ENCODE measurements at regions not wholly inside any gene's neighbourhood (a gene's known extent, or its start where the extent isn't known, plus 50 kb on each side); places are given as distances from the start of the nearest gene placed in this dataset.

DNA sequence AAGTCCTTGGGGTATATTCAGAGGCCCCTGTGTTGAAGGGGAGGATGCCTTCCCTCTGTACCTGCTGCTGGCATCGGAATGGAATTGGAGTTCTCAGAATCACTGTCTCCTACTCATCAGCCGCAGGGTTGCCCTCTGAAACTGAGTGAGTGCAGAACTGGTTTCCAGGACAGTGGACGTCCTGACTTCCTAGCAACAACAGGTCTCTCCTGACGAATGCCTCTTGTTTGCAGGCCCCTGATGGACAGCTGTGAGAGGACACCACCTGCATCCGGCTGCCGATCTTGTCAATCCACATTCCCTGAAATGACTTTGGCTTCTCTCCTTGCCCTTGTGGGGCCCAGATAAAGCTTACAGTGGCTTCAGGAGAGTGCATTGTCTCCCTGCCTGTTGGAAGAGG is 274.5 kb downstream of the NSG2 start:
- Mint-ChIP-seq H3K9me3 (no peaks in the 10 kb centered on the region), H3K27me3 (peaks cover 11% of the 10 kb centered on the region), H3K36me3 (no peaks in the 10 kb centered on the region), H3K27ac (no peak overlapping the region), H3K4me1 (peaks cover 2% of the 10 kb centered on the region), H3K4me3 (no peak overlapping the region)
- ATAC-seq (ENCODE audit: low read depth): no peak
- POLR2A ChIA-PET: no interaction called here
- no peak for DNase-seq

DNA sequence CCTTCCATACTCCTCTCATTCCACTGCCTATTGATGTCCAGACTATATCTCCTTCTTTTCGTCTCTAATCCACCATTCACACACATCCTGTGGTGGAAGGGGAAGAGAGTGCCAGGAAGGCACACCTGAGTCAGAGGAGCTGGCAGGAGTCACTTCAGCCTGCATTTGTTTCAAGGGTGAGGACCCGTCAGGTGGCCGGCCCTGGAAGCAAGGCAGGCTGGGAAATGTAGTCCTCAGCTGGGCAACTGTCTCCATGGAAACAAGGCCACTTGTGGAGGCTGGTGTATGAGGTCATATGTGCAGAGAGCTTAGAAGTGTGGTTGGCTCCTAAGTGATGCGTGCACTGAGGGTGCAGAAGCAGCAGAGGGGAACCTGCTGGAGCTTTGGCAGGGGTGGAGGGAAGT is 278.4 kb downstream of the NSG2 start:
- ATAC-seq (ENCODE audit: low read depth) (no peak), DNase-seq (no peak)
- POLR2A ChIA-PET: no interaction called here
- no peaks in the 10 kb centered on the region for H3K36me3 Mint-ChIP-seq
- peaks cover 2% of the 10 kb centered on the region for H3K4me1 Mint-ChIP-seq
- H3K27me3 Mint-ChIP-seq: peaks cover 4% of the 10 kb centered on the region
- no peak overlapping the region for H3K4me3 Mint-ChIP-seq
- no peaks in the 10 kb centered on the region for H3K9me3 Mint-ChIP-seq
- no peak overlapping the region for H3K27ac Mint-ChIP-seq

DNA sequence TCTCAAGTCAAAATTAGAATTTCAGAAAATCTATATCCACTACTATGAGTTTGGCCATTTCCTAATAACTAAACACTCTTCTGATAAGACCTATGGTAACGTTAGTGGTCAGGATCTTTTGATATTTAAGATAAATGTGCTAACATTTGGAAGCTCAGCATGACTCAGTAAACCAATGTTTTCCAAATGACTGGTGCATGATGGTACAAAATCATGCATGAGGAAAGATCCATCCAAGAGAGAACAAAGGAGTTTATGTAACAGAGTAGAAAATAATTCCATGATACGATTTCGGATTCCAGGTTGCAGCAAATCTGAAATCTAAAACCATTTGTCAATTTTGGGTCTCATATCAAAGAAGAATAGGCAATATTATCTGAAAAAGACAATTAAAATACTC is 279.2 kb downstream of the NSG2 start:
- peaks cover 2% of the 10 kb centered on the region for H3K4me1 Mint-ChIP-seq

DNA sequence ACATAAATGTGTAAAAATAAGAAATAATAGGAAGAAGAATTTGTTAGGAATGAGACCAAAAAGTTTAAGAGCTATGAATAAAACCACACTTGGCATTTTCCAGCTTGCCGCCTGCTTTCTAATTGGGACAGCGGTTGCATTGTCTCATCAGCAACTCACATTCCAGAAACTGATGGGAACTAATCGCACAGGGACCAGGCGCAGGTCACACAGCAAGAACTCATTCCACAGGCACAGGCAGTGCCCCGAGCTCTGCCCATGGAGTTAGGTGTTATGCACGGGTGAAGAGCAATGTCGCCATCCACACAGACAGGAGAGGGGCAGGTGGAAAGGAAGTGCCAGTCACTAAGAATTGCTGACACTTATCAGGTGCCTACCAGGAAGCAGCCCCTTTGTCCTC is 279.9 kb downstream of the NSG2 start:
- Mint-ChIP-seq H3K9me3 (no peaks in the 10 kb centered on the region), H3K36me3 (no peaks in the 10 kb centered on the region), H3K4me1 (peaks cover 2% of the 10 kb centered on the region), H3K4me3 (no peak overlapping the region), H3K27me3 (no peaks in the 10 kb centered on the region), H3K27ac (no peak overlapping the region)
- ATAC-seq (ENCODE audit: low read depth): no peak
- DNase-seq: no peak
- POLR2A ChIA-PET: no interaction called here

More for the DNA sequence above, 279.2 kb downstream of the NSG2 start:
- Mint-ChIP-seq H3K27ac (no peak overlapping the region), H3K27me3 (no peaks in the 10 kb centered on the region), H3K9me3 (no peaks in the 10 kb centered on the region), H3K36me3 (no peaks in the 10 kb centered on the region), H3K4me3 (no peak overlapping the region)
- POLR2A ChIA-PET: no interaction called here
- DNase-seq: no peak
- ATAC-seq (ENCODE audit: low read depth): no peak

DNA sequence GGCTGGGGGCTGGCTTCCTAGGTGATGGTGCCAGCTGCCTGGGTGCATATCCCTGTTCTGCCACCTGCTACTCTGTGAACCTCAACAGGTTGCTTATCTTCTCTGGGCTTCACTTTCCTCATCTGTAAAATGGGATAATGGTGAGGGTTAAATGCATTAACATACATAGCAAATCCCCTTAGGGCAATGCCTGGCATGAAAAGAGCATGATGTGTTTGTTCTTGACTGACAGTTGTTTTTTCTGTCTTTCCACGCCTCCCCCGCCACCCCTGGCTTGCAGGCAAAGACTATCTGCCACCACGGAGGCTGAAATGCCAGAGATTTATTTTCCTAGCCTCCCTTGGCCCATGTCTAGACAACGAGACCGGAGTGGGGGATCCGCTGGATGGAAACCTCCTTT is 280.5 kb downstream of the NSG2 start:
- ATAC-seq (ENCODE audit: low read depth) (no peak), DNase-seq (no peak)
- Mint-ChIP-seq H3K4me3 (no peak overlapping the region), H3K36me3 (no peaks in the 10 kb centered on the region), H3K27me3 (no peaks in the 10 kb centered on the region), H3K27ac (no peak overlapping the region), H3K9me3 (no peaks in the 10 kb centered on the region), H3K4me1 (peaks cover 2% of the 10 kb centered on the region)
- POLR2A ChIA-PET: no interaction called here

DNA sequence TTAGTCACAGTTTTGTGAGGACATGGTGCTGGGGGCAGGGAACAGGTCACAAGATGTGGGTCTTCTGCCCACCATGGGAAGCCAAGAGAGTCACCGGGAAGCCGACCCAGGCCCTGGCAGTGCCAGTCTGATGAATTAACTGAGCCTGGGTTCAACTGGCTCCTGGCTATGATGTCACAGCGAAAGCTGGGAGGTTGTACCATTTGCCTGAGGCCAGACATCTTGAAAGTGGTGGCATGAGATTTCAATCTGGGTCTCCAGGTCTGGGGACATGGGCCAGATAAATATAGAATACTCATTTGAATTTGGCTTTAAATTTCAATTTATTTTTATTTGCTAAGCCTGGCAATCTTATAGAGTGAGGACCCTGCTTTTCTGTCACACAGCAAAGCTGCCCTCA is 280.9 kb downstream of the NSG2 start:
- Mint-ChIP-seq H3K4me1 (peaks cover 2% of the 10 kb centered on the region), H3K27me3 (no peaks in the 10 kb centered on the region), H3K4me3 (no peak overlapping the region), H3K36me3 (no peaks in the 10 kb centered on the region), H3K27ac (no peak overlapping the region), H3K9me3 (no peaks in the 10 kb centered on the region)
- ATAC-seq (ENCODE audit: low read depth) (no peak), DNase-seq (no peak)
- POLR2A ChIA-PET: no interaction called here

DNA sequence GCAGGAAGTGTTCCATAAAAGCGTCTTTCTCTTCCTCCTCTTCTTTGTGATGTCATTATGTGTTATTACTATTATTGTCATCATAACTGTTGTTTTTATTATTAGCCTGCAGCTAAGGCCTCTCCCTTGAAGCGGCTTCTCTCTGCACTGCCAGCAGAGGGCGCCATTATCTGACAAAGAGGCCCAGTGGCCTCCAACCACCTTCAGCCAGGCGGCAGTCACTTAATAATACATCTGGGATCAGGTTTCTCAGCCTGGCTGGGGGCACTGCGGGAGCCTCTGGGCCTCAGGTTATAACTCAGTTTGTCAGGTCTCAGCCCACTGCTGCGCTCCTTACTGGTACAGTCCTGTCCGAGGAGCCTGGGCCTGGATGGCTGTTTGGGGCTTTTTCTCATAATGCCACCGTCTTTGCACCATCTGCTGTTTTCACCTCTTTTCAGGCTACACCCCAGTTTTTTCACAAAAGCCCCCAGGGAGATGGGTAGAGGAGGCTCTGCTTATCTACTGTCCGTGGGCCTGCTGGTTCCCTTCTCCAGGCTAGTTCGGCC is 281.9 kb downstream of the NSG2 start:
- peak; percentile 67 for ATAC-seq (ENCODE audit: low read depth)
- peak; percentile 64 for DNase-seq
- H3K4me1 Mint-ChIP-seq: peaks cover 2% of the 10 kb centered on the region
- no peaks in the 10 kb centered on the region for H3K36me3 Mint-ChIP-seq
- no peaks in the 10 kb centered on the region for H3K27me3 Mint-ChIP-seq
- H3K9me3 Mint-ChIP-seq: no peaks in the 10 kb centered on the region
- POLR2A ChIA-PET: interaction anchor here (0.7 kb wide), 2 partner anchors 11 to 375 kb away, joined by 3 read pairs; no protein-coding TSS in a partner anchor
- H3K4me3 Mint-ChIP-seq: no peak overlapping the region
- H3K27ac Mint-ChIP-seq: no peak overlapping the region

DNA sequence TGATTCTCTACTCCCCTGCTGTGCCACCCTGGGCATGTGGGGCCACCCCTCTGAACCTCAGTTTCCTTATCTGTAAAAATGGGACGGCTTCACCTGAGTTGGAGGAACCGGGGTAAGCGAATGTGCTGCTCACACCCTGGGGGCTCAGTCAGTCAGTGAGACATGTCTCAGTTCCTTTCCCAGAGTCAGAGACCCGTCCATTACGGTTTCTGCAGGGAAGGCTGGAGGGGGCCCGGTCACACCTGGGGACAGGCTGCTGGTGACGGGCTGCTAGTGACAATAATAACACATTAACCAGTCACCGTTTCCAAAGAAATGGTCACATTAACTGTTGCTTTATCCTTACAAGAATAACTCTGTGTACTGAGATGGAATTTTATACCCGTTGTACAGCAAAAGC is 282.4 kb downstream of the NSG2 start:
- no peaks in the 10 kb centered on the region for H3K36me3 Mint-ChIP-seq
- no peaks in the 10 kb centered on the region for H3K9me3 Mint-ChIP-seq
- ATAC-seq (ENCODE audit: low read depth) (no peak), DNase-seq (no peak)
- POLR2A ChIA-PET: no interaction called here
- peaks cover 2% of the 10 kb centered on the region for H3K4me1 Mint-ChIP-seq
- H3K27me3 Mint-ChIP-seq: no peaks in the 10 kb centered on the region
- no peak overlapping the region for H3K4me3 Mint-ChIP-seq
- H3K27ac Mint-ChIP-seq: no peak overlapping the region

DNA sequence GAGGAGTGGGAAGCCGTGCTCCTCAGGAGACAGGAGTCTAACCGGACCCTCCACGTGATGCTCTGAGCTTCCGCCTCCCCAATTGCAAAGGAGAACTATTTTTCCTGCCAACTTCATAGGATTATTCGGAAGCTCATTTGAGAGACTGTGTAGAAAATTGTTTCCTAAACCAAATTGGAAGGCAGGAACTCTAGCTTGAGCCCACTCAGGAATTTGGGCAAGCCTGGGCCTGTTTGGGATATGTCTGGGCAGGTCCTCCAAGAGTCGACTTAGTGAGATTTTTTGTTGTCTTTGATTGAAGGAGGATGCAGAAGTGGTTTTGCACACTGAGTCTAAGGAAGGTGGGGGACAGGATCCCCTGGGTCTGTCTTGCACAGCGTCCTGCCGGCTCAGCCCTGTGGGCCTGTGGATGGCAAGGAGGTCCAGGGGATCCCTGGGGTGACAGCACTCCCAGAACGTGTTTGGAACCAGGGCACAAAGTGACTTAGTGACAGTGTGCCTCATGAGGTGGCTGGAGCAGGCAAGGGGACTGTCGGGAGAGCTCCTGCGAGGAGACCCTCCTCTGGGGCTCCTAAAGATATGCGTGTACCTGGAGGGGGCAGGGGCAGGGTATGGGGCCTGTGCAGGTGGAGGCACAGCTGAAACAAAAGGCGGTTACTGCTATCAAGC is 283.3 kb downstream of the NSG2 start:
- peaks cover under 1% of the 10 kb centered on the region for H3K4me1 Mint-ChIP-seq
- no peaks in the 10 kb centered on the region for H3K27me3 Mint-ChIP-seq
- H3K9me3 Mint-ChIP-seq: no peaks in the 10 kb centered on the region
- no peak overlapping the region for H3K27ac Mint-ChIP-seq
- no peak for DNase-seq
- POLR2A ChIA-PET: no interaction called here
- no peaks in the 10 kb centered on the region for H3K36me3 Mint-ChIP-seq
- no peak overlapping the region for H3K4me3 Mint-ChIP-seq
- ATAC-seq (ENCODE audit: low read depth): no peak

DNA sequence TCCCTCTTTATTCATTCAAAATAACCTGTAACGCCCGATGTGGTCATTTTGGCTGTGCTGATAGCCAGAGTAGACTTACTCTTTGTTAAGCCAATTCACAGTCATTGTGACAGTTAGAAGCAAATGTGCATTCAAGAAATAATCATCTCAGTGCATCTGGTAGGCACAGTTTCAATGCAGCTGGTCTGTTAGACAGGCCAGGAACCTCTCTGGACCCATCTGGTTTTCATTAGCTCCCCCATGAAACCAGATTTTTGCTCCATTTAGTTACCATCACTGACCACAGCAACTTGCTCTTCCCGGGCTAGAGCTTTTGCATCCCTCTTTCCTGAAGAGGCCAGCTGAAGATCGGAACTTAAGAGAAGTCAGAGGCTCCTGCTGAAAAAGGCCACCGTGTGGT is 284.2 kb downstream of the NSG2 start:
- H3K4me3 Mint-ChIP-seq: no peak overlapping the region
- ATAC-seq (ENCODE audit: low read depth): no peak
- H3K36me3 Mint-ChIP-seq: no peaks in the 10 kb centered on the region
- no peaks in the 10 kb centered on the region for H3K27me3 Mint-ChIP-seq
- H3K9me3 Mint-ChIP-seq: no peaks in the 10 kb centered on the region
- no peak for DNase-seq
- H3K27ac Mint-ChIP-seq: no peak overlapping the region
- POLR2A ChIA-PET: no interaction called here
- no peaks in the 10 kb centered on the region for H3K4me1 Mint-ChIP-seq

DNA sequence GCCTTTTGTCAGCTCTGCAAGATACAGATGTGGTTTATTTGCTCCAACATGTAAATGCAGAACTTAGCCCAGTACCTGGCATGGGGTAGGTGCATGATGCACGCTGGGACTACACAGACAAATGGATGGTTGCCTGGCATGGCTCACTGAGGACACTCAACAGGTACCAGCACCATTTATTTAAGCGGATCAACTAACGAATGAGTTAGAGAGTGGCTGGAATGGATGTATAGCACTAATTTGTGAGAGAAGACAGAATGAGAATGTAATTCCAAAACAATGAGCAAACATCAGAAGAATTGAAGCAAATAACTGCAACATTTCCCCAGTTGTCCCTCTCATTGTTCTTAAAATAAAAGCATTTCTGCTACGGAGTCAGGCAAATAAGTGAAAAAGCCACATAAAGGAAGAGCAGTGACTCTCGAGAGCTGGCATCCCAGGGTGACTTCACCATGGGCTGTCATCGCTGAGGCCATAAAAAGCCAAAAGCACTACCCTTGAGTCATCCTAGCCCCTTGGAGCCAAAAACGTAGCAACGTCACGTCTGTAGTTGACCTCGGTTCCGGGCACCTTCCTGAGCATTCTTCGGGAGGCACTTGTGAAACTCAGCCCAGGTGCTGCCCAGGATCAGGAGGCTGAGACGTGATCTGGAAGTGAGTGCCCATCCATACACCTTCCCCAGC is 290.3 kb downstream of the NSG2 start:
- Mint-ChIP-seq H3K4me1 (no peaks in the 10 kb centered on the region), H3K27ac (no peak overlapping the region), H3K36me3 (no peaks in the 10 kb centered on the region), H3K27me3 (peaks cover 10% of the 10 kb centered on the region), H3K4me3 (no peak overlapping the region), H3K9me3 (no peaks in the 10 kb centered on the region)
- DNase-seq: no peak
- no peak for ATAC-seq (ENCODE audit: low read depth)
- POLR2A ChIA-PET: no interaction called here

DNA sequence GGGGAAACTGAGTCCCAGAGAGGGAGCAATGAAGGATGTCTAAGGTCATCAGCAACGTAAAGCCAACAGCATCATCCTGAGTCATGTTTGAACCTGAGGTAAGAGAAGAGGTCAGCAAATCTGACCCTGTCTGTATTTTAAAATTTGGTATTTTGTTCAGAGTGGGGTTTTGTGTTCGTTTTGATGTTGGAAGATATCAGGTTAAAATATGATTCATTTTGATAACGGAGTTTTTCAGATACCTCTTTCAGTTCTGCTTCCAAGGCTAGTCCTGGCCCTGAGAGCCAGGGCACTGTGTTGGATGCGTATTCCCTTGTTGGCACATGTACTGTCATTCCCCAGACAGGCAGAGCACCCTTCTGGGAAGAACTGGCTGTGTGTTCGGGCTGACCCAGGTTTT is 291.0 kb downstream of the NSG2 start:
- Mint-ChIP-seq H3K36me3 (no peaks in the 10 kb centered on the region), H3K9me3 (no peaks in the 10 kb centered on the region), H3K4me1 (no peaks in the 10 kb centered on the region), H3K27ac (no peak overlapping the region), H3K4me3 (no peak overlapping the region), H3K27me3 (peaks cover 10% of the 10 kb centered on the region)
- ATAC-seq (ENCODE audit: low read depth): no peak
- no peak for DNase-seq
- POLR2A ChIA-PET: no interaction called here

DNA sequence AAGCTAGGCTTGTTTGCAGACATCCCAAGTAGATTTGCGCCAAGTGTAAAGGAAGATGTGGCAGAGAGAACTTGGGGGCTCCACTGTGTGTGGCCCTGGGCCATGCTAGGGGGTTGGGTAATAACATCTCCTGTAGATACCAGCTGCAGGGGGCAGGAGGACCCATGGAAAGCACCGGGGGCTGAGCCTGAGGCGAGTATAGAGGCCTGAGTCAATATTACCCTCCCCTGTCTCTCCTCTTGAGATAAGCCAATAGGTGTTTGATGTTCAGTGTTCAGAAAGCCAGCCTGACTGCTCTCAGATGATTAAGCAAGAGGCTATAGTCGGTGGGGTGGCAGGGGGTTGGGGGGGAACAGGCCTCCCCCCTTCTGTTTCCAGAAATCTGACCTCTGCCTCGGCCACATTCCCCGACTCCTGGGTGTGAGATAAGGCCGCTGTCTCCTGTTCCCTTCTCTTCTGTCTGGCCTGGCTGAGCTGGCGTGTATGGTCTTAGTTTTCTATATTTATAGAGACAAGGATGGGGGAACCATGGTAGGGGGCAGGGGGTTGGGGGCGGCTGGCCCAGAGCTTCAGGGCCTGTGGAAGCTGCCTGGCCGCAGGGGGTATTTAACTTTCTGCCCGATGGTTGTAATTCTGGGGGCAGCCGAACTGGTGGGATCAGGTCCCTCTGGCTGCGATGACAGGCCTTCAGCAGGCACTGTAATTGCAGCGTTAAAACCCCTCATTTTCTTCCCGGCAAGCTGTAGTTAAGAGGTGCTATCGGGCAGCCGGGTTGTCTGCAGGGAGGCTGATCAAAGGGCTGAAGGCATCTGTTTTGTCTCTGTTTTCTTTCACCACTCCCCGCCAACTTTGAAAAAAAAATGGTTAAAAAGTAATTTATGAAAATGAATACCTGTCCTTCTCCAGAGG is 292.0 kb downstream of the NSG2 start:
- Mint-ChIP-seq H3K27ac (no peak overlapping the region), H3K4me3 (no peak overlapping the region), H3K4me1 (no peaks in the 10 kb centered on the region), H3K36me3 (no peaks in the 10 kb centered on the region), H3K9me3 (no peaks in the 10 kb centered on the region), H3K27me3 (peaks cover 10% of the 10 kb centered on the region)
- no peak for DNase-seq
- ATAC-seq (ENCODE audit: low read depth): no peak
- POLR2A ChIA-PET: no interaction called here

All from activated naive CD8-positive, alpha-beta T cell treated with anti-CD3 and anti-CD28 coated beads, Interleukin-2, amount 10 ng/mL, durations not matched to agents 7 days and 5 days (primary cell).